HG02623 (cell line): ENCODE measurements at regions not wholly inside any gene's neighbourhood (a gene's known extent, or its start where the extent isn't known, plus 50 kb on each side); places are given as distances from the start of the nearest gene placed in this dataset.

Source experiments
- ATAC-seq: cut with Tn5 transposase; IDR thresholded peaks from one replicate; pipeline ENCODE4 v1.9.1; 2021; ENCODE audit warnings: moderate library complexity; ENCODE audit not compliant: unreplicated experiment

GRCh38 chr11:42025121-42025803 lies 565.8 kb upstream of the LRRC4C start:
- no peak for ATAC-seq

GRCh38 chr11:42034826-42035225 lies 575.4 kb upstream of the LRRC4C start:
- no peak for ATAC-seq

DNA sequence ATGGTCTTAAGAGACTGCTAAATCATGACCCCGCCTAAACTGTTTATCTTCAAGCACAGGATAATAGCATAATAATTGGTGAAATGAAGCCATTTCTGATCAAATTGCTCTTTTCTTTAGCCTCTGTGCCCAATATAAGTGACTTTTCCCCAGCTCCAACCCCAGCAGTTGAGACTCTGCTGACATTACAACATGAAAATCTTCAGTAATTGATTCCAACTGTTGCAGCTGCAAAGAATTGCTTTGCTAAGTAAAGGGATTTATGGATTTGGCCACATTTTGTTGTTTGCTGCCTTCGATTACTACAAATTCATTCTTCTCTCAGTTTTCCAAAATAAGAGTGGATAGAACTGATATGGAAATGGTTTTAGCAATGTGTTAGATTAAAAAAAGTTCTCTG lies 576.7 kb upstream of the LRRC4C start:
- no peak for ATAC-seq

- no peak for ATAC-seq
Observed at GRCh38 chr11:42043312-42043711, 583.9 kb upstream of the LRRC4C start.

DNA sequence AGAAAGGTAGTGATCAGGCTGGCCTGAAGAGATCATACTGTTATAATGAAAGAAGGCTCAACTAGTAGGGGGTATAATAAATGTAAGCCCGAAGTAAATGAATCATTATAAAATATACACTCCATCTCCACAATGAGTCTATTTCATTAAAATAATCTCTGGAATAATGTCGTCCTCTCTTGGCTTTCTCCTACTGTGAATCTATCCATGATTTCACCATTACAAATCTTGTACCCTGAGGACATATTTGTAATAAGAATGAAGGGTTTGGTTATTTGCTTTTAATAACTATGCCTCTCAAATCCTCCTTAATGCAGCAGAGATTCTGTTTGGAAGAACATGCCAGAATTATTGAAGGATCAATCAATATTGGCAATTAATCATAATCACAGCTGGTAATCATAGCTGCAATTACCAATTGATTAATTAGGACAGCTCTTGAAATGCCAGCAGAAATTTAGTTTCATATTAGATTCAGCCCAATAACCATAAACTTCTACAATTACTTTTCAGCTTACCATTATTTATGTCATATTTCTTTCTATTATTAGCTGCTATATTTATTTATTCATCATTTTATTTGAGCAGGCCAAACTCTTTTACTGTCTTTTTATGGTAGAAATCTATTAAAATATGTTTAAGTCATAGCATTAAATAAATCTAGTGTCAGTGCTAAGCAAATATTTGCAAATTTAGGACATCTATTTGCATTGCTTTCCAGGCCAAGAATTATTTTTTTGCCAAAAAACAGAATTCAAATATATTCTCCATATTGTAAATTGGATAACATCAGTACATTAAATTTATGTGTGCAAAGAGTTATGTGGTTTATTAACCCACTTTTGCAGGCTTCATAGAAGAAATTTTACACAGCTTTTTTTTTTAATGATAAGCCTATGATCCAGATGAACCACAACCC lies 588.4 kb upstream of the LRRC4C start:
- no peak for ATAC-seq

DNA sequence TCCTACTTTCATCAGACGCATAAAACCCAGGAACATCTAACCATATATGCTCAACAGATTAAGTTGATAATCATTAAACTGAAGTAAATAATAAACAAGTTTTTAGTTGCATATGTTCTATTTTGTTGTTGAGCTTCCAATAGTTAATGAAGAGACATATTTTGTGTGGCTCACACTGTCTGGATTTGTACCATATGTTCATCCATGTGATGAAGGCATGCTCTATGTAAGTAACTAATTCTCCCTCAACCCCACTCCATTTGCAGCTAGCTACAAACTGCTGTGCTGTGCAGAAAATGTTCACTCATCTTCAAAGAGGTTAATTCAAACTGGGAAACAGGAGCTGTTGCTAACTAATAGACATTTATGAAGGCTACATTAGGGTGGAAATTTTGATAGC lies 589.7 kb upstream of the LRRC4C start:
- no peak for ATAC-seq

- no peak for ATAC-seq
Observed at GRCh38 chr11:42049650-42050049, 590.2 kb upstream of the LRRC4C start.

- no peak for ATAC-seq
Observed at GRCh38 chr11:42054351-42054900, 595.0 kb upstream of the LRRC4C start.

DNA sequence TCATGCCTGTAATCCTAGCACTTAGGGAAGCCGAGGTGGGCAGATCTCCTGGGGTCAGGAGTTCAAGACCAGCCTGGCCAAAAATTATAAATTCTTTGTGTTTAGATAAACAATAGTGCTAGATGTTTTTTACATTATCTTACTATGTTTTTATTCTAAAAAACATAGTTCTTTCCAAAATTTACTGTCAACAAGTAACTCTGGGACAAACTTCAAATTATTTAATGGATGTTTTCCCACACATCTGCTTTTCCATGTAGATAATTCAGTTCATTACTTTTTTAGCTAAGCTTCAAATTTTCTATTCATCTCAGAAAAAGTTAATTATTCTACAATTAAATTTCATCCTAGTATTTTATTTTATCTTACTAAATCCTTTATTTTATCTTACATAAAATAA lies 596.2 kb upstream of the LRRC4C start:
- no peak for ATAC-seq

- no peak for ATAC-seq
Observed at GRCh38 chr11:42058794-42059193, 599.3 kb upstream of the LRRC4C start.

DNA sequence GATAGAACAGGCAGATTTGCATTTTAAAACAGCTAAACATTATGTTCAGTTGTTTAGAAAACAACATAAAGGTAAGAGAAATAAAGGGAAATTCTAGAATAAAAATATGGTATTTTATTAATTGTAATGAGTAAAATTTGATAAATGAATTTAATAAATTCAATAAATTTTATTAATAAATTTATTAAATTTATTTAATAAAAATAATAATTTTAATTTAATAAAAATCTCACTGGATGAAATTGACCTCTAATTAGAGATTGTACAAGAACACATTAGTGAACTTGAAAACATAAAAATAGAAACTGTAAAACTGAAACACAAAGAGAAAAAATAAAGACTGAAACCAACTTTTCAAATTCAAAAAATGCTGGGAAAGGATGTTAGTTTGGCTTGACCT lies 605.7 kb upstream of the LRRC4C start:
- ATAC-seq: no peak

DNA sequence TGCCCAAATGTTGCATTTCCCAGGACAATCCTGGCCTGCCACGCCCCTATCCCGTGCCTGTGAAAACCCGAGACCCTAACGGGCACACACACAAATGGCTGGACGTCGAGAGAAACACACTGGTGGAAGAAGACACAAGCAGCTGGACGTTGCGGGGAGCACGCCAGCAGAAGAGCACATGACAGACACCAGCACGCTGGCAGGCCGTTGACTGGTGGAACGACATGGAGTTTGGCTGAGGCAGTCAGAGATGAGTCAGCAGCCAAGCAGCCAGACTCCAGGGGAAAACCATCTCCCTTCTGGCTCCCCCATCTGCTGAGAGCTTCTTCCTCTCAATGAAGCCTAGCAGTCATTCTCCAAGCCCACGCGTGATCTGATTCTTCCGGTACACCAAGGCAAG lies 606.7 kb upstream of the LRRC4C start:
- ATAC-seq: no peak

DNA sequence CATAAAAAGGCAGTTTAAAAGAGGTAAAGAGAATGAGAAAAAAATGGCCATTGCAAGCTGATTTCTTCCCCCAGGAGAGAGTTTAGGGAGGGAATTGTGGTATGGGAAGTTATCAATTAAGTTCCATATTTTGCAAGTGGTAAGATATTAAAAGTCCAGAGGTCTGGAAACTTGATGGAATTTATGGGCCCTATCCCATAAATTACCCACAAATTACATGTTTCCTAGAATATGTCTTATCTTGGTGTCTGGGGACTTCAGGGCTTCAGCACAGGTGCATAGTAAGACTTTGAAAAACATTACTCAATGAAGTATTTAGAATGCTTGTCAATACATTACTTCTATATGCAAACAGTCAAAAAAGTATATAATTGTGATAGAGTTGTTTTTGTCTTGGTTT lies 614.9 kb upstream of the LRRC4C start:
- no peak for ATAC-seq

GRCh38 chr11:42075180-42075579 lies 615.7 kb upstream of the LRRC4C start:
- ATAC-seq: no peak

DNA sequence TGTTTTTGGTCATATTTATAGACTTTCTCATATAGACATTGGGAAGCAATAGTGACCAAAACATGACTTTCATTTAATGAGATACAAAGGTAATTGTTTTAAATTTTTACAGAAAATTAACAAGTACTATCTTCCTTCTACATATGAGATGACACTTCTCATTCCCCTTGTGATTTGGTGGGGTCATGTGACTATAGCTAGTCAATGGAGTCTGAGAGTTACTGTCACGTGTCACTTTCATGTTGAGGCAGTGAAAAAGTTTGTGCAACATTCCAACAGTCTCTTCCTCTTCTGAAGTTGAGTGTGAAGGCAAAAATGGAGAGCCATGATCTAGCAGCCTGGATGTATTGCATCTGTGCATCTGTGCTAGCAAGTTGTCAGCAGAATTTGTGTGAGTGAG lies 618.3 kb upstream of the LRRC4C start:
- ATAC-seq: no peak

- ATAC-seq: no peak
Observed at GRCh38 chr11:42085736-42086135, 626.3 kb upstream of the LRRC4C start.

DNA sequence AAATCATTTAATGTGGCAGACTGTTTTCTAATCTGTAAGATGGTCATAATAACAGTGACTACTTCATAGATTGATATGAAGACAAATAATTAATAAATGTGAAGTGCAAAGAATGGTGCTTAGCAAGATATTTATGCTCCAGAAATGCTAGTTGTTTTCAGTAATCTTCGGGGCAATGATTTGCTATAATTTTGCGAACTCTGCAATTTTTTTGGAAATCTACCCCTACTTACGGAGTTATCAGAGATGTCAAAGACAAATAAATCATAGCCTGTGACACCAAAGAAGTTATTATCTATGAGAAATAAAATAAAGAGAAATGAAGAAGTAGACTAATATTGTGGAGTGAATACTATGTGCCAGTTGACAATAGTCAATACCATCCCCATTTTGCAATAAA lies 634.1 kb upstream of the LRRC4C start:
- no peak for ATAC-seq

- no peak for ATAC-seq
Observed at GRCh38 chr11:42098075-42098474, 638.6 kb upstream of the LRRC4C start.

DNA sequence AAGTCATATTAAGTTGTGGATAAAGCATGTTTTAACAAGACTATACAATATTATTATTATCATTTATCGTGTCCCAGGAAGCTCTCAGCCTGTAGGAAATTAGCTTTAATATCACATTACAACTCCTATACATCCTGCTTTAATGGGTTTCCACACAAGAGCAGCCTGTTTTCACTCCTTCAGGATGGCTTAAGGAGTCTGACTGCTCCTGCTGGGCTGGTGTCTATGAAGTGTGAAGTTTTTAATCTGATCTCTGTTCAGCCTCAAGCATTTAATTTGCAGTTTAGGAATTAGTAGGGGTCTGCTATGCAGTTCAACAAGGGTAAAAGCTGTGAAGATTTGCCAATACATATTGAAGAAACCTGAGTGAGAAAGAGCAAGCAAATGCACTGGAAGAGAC lies 653.4 kb upstream of the LRRC4C start:
- no peak for ATAC-seq

- ATAC-seq: no peak
Observed at GRCh38 chr11:42114927-42115326, 655.5 kb upstream of the LRRC4C start.

DNA sequence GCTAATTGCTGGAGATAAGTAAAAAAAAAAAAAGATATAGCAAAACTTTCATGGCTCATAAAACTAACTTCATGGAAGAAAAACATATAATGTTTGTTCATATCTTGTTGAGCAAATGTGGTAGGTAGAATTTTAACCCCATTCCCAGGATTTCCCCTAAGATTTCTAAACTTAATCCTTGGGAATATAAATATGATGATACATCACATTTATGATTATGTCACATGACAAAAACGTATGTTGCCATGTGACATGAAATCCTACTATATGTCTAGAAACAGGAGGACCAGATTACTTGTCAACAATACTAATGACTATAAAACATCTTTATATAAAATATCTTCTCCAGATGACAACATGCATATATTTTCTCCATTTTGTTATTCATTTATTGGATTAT lies 679.0 kb upstream of the LRRC4C start:
- no peak for ATAC-seq

DNA sequence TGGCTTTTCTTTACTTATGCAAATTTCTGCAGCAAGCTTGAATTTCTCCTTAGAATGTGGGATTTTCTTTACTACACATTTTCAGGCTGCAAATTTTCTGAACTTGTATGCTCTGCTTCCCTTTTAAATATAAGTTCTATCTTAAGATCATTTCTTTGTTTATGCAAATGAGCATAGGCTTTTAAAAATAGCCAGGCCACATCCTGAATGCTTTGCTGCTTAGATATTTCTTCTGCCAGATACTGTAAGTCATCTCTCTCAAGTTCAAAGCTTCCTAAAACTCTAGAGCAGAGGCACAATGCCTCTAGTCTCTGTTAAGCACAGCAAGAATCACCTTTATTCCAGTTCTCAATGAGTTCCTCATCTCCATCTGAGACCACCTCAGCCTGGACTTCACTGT lies 685.9 kb upstream of the LRRC4C start:
- ATAC-seq: no peak
